GM18858 (cell line): ENCODE measurements at regions not wholly inside any gene's neighbourhood (a gene's known extent, or its start where the extent isn't known, plus 50 kb on each side); places are given as distances from the start of the nearest gene placed in this dataset.

Experiments used
- ATAC-seq: cut with Tn5 transposase; IDR thresholded peaks from one replicate; pipeline ENCODE4 v1.9.1; 2021; ENCODE audit not compliant: unreplicated experiment

GRCh38 chr4:11624370-11624769 lies 195.7 kb upstream of the HS3ST1 start:
- ATAC-seq = no peak

- no peak for ATAC-seq
Observed at GRCh38 chr4:11623726-11624037, 195.0 kb upstream of the HS3ST1 start.

- no peak for ATAC-seq
Observed at GRCh38 chr4:11622961-11623725, 194.4 kb upstream of the HS3ST1 start.

GRCh38 chr4:11620861-11621260 lies 192.2 kb upstream of the HS3ST1 start:
- no peak for ATAC-seq

- ATAC-seq = no peak
Observed at GRCh38 chr4:11618666-11619282, 190.1 kb upstream of the HS3ST1 start.

- ATAC-seq = no peak
Observed at GRCh38 chr4:11616856-11617255, 188.2 kb upstream of the HS3ST1 start.

GRCh38 chr4:11615601-11616000 lies 186.9 kb upstream of the HS3ST1 start:
- no peak for ATAC-seq

- ATAC-seq = no peak
Observed at GRCh38 chr4:11614426-11614825, 185.7 kb upstream of the HS3ST1 start.

GRCh38 chr4:11611868-11612267 lies 183.2 kb upstream of the HS3ST1 start:
- ATAC-seq = no peak

GRCh38 chr4:11609751-11610150 lies 181.1 kb upstream of the HS3ST1 start:
- no peak for ATAC-seq

GRCh38 chr4:11608992-11609391 lies 180.3 kb upstream of the HS3ST1 start:
- ATAC-seq = no peak

GRCh38 chr4:11606078-11606477 lies 177.4 kb upstream of the HS3ST1 start:
- no peak for ATAC-seq

GRCh38 chr4:11605597-11605996 lies 176.9 kb upstream of the HS3ST1 start:
- ATAC-seq = no peak

GRCh38 chr4:11604821-11605220 lies 176.1 kb upstream of the HS3ST1 start:
- ATAC-seq = no peak

- ATAC-seq = no peak
Observed at GRCh38 chr4:11603591-11604194, 175.0 kb upstream of the HS3ST1 start.

- no peak for ATAC-seq
Observed at GRCh38 chr4:11602606-11603340, 174.1 kb upstream of the HS3ST1 start.

GRCh38 chr4:11599064-11599463 lies 170.4 kb upstream of the HS3ST1 start:
- no peak for ATAC-seq

GRCh38 chr4:11598591-11598990 lies 169.9 kb upstream of the HS3ST1 start:
- ATAC-seq = no peak

- ATAC-seq = no peak
Observed at GRCh38 chr4:11597506-11597905, 168.8 kb upstream of the HS3ST1 start.

GRCh38 chr4:11596989-11597388 lies 168.3 kb upstream of the HS3ST1 start:
- ATAC-seq = no peak

GRCh38 chr4:11593576-11594116 lies 165.0 kb upstream of the HS3ST1 start:
- no peak for ATAC-seq

- ATAC-seq = no peak
Observed at GRCh38 chr4:11592276-11592675, 163.6 kb upstream of the HS3ST1 start.
